MCF 10A (cell line): ENCODE measurements at regions not wholly inside any gene's neighbourhood (a gene's known extent, or its start where the extent isn't known, plus 50 kb on each side); places are given as distances from the start of the nearest gene placed in this dataset.

Experiments
- BruUV-seq: library from RNA; stranded (reverse); fragments of 400-500 nt; replicated peaks from 2 replicates; lab custom pipeline; 2021; lab: Mats Ljungman, UMichigan
- CTCF ChIA-PET: fragments of 300-600 bp; sonication (Branson Sonifier 250); formaldehyde crosslinking; extraction: SDS; loops from one replicate; lab custom pipeline; 2021; ENCODE audit warnings: antibody characterized with exemption, inconsistent platforms; lab: Yijun Ruan, JAX
- POLR2A ChIA-PET: fragments of 300-600, 350-650 bp; sonication (Branson Sonifier 250); formaldehyde crosslinking; extraction: SDS; loops from one replicate; lab custom pipeline; 2020; ENCODE audit warnings: antibody characterized with exemption, inconsistent platforms; lab: Yijun Ruan, JAX
- DNase-seq: peaks from one replicate; pipeline ENCODE4 v3.0.0-alpha.2; 2018; ENCODE audit not compliant: unreplicated experiment
- H3K27ac Mint-ChIP-seq: one replicate; pipeline ENCODE4 v1.8.0; 2022; ENCODE audit warnings: mild to moderate bottlenecking, low read depth, mixed read lengths; ENCODE audit not compliant: unreplicated experiment
- H3K27me3 Mint-ChIP-seq: one replicate; pipeline ENCODE4 v1.8.0; 2022; ENCODE audit warnings: mixed read lengths; ENCODE audit not compliant: insufficient read depth, unreplicated experiment
- H3K36me3 Mint-ChIP-seq: one replicate; pipeline ENCODE4 v1.8.0; 2022; ENCODE audit warnings: mild to moderate bottlenecking, moderate library complexity, mixed read lengths; ENCODE audit not compliant: insufficient read depth, unreplicated experiment
- H3K4me1 Mint-ChIP-seq: one replicate; pipeline ENCODE4 v1.8.0; 2022; ENCODE audit warnings: mixed read lengths; ENCODE audit not compliant: insufficient read depth, unreplicated experiment
- H3K4me3 Mint-ChIP-seq: one replicate; pipeline ENCODE4 v1.8.0; 2022; ENCODE audit warnings: mild to moderate bottlenecking, moderate library complexity, mixed read lengths; ENCODE audit not compliant: unreplicated experiment
- H3K9me3 Mint-ChIP-seq: one replicate; pipeline ENCODE4 v1.8.0; 2022; ENCODE audit warnings: mixed read lengths; ENCODE audit not compliant: unreplicated experiment
- CTCF ChIP-seq: fragments of 200-600 bp; IDR thresholded peaks from one replicate; pipeline ENCODE4 v1.8.0; 2022; ENCODE audit warnings: antibody characterized with exemption, mild to moderate bottlenecking; ENCODE audit not compliant: unreplicated experiment
- intact Hi-C: fragments of 100-400 bp; cut with micrococcal nuclease; formaldehyde crosslinking; loops from 2 replicates; pipeline ENCODE4 v1.14.1; 2022

- Mint-ChIP-seq H3K36me3 (no peaks in the 10 kb centered on the region), H3K27me3 (peaks cover 13% of the 10 kb centered on the region), H3K4me1 (no peaks in the 10 kb centered on the region), H3K9me3 (peaks cover 10% of the 10 kb centered on the region), H3K27ac (no peak overlapping the region), H3K4me3 (no peak overlapping the region)
- intact Hi-C loops: no loop called here
- DNase-seq: no peak
- CTCF ChIA-PET: interaction anchor here (0.6 kb wide), 1 partner anchor 13 kb away, joined by 3 read pairs; no protein-coding TSS in a partner anchor
- POLR2A ChIA-PET: no interaction called here
- TF ChIP-seq CTCF: no peak
- BruUV-seq: no TSS peak
These were observed 1232.0 kb upstream of the FAM98A start for GRCh38 chr2:34831096-34831495.

GRCh38 chr2:34828481-34828880 lies 1229.4 kb upstream of the FAM98A start:
- CTCF ChIA-PET: no interaction called here
- Mint-ChIP-seq H3K9me3 (peaks cover 10% of the 10 kb centered on the region), H3K4me1 (no peaks in the 10 kb centered on the region), H3K4me3 (no peak overlapping the region), H3K36me3 (no peaks in the 10 kb centered on the region), H3K27me3 (peaks cover 6% of the 10 kb centered on the region), H3K27ac (no peak overlapping the region)
- no peak for TF ChIP-seq CTCF
- BruUV-seq: no TSS peak
- intact Hi-C loops: no loop called here
- POLR2A ChIA-PET: no interaction called here
- DNase-seq: no peak

GRCh38 chr2:34827398-34827797 lies 1228.3 kb upstream of the FAM98A start:
- DNase-seq: no peak
- H3K9me3 Mint-ChIP-seq: peaks cover 10% of the 10 kb centered on the region
- no peak for TF ChIP-seq CTCF
- no peaks in the 10 kb centered on the region for H3K4me1 Mint-ChIP-seq
- POLR2A ChIA-PET: no interaction called here
- no peak overlapping the region for H3K4me3 Mint-ChIP-seq
- no peak overlapping the region for H3K27ac Mint-ChIP-seq
- no peaks in the 10 kb centered on the region for H3K36me3 Mint-ChIP-seq
- intact Hi-C loops: no loop called here
- no TSS peak for BruUV-seq
- CTCF ChIA-PET: no interaction called here
- peaks cover 12% of the 10 kb centered on the region for H3K27me3 Mint-ChIP-seq

- CTCF ChIA-PET: interaction anchor here (0.6 to 0.7 kb wide), 2 partner anchors 77 to 238 kb away, joined by 3 read pairs; no protein-coding TSS in a partner anchor
- H3K9me3 Mint-ChIP-seq: peaks cover 10% of the 10 kb centered on the region
- peaks cover 25% of the 10 kb centered on the region for H3K27me3 Mint-ChIP-seq
- TF ChIP-seq CTCF: no peak
- intact Hi-C loops: no loop called here
- no TSS peak for BruUV-seq
- H3K36me3 Mint-ChIP-seq: no peaks in the 10 kb centered on the region
- no peak overlapping the region for H3K4me3 Mint-ChIP-seq
- POLR2A ChIA-PET: no interaction called here
- no peak for DNase-seq
- H3K4me1 Mint-ChIP-seq: no peaks in the 10 kb centered on the region
- H3K27ac Mint-ChIP-seq: no peak overlapping the region
These were observed 1226.6 kb upstream of the FAM98A start for GRCh38 chr2:34825686-34826085.
